ENCODE measurements at regions not wholly inside any gene's neighbourhood (a gene's known extent, or its start where the extent isn't known, plus 50 kb on each side); places are given as distances from the start of the nearest gene placed in this dataset.
"Not testable (repeated sequence)": the region's sequence is repeated elsewhere in the genome, so short reads cannot be mapped to it uniquely, and the experiment has no call there.

DNA sequence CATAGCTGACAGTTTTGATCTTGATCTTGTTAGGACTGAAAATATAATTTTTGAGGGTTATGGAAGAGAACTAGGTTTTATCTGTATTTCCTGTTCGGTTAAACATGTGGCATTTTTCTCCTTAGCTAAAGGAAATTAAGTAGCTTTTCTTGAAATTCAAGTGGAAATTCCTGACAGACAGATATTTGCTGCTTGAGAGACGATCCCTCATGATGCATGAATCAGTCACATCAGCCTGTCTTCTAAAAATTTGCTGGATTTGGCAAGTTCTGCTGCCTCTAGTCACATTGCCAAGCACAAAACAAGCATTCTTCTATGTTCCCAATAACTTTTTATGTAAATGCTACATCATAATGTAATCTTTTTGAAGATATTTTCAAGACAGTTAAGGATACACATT is 201.8 kb upstream of the ATP5MC3 start:
- FAIRE-seq (no peak), DNase-seq (ENCODE audit: insufficient read length, low spot score) (no peak)

DNA sequence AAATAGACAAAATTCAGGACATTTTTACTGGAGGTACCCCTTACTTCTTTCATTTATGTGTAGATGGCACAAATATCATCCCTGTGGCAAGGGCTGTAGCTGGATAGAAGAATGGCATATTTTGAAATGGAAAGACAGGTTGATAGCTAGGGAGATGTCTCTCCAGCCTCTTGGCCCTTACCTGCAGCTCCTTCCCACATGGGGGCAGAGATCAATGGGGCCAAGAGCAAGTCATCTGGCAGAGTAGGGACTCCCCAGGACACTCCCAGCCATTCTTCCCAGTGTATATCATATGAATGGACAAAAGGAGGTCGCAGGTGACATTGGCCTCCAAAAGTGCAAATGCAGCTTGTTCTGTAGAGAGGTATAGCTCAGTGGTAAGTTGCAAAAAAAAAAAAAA is 192.2 kb upstream of the ATP5MC3 start:
- FAIRE-seq = no peak
- no peak for DNase-seq (ENCODE audit: insufficient read length, low spot score)

DNA sequence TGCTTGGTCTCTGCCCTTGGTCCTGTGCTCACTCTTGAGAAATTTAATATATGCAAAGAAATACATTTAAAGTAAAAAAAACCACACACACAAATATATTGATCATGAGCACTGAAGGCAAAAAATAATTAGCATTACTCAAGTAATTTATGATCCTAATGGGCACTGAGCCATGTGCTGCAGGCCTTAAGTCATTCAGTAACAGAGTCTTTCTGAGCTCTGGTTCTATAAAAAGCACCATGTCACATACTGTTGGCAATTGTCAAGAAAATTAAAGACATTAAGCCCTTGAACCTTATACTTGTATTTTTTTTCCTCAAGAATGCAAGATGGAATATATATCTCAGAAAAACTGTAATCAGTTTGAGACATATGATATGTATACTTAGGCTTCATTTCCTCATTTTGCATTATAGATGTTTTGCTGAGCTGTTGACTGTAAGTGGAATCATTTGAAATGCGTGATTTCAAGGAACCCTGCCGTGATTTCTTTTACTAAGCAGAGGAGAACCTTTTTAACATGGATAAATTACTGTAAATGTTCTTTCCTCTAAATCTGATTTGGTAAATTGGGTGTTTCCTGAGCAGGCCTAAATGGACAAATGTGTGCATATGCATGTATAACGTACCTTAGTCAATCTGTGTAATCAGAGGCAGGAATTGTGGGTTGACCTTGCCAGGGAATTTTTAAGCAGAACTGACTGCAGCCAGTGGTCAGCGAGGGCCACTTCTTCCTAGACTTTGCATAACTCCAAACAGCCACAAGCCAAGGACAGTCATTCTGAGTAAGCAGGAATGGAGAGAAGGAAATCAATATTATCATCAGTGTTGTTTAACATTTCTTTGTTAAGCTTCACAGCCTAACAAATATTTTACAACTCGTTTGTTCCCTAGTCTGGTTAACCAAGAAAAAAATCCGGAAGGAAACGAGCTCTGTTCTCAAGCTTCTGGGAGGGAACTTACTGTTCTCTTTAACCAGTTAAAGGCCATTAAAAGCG is 191.5 kb upstream of the ATP5MC3 start:
- DNase-seq (ENCODE audit: insufficient read length, low spot score) (no peak), FAIRE-seq (no peak)

DNA sequence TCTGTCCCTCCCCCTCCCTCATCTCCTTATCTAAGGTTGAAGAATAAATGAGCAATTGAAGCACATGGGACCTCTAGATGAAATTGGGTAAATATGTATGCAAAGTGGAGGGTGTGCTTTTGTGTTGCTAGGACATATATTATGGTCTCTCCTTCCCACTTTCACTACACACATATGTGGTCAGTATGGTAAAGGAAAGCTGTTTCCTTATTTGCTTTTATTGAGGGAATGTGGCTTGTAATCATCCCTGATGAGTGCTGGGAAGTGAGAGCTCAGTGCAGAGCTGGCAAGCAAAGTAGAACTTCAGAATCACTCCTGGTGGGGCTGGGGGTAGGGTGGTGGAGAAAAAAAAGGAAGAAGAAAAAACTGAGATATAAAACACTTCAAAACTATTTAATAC is 189.9 kb upstream of the ATP5MC3 start:
- FAIRE-seq (no peak), DNase-seq (ENCODE audit: insufficient read length, low spot score) (no peak)

DNA sequence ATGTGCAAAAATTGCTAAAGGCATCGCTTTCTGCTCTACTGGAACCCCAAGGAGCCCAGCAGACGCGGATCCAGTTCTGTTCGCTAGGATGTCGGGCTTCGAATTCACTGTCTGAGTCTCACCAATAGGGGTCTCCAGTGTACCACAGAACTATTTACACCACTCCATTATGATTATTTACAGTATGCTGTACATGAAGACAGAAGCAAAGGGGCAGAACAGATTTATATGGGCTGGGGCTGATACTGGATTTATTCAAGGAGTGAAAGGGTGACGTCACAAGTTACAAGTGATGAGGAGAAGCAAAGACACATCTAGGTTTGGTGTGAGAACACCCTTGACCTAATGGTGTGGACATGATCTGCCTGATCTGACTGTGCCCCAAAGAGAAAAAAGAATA is 185.3 kb upstream of the ATP5MC3 start:
- DNase-seq (ENCODE audit: insufficient read length, low spot score) (peak; percentile 32), FAIRE-seq (no peak)

DNA sequence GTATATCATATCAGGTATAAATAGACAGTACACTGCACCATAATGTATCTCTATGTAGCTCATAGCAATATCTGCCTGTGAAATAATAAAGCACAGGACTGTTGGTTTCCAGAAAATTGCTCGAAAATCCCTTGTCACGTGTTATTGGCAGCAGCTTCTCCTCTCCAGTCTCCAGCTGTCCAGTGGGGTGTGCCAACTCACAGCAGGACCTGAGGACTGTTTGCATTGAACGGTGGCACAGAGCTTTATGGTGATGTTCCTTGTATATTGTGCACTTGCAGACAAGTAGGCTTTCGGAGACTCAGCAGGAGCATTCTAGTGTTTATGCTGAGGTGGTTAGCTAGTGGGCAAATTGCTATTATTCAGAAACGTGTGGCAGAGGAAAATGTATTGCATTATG is 182.2 kb upstream of the ATP5MC3 start:
- no peak for DNase-seq (ENCODE audit: insufficient read length, low spot score)
- FAIRE-seq = no peak

DNA sequence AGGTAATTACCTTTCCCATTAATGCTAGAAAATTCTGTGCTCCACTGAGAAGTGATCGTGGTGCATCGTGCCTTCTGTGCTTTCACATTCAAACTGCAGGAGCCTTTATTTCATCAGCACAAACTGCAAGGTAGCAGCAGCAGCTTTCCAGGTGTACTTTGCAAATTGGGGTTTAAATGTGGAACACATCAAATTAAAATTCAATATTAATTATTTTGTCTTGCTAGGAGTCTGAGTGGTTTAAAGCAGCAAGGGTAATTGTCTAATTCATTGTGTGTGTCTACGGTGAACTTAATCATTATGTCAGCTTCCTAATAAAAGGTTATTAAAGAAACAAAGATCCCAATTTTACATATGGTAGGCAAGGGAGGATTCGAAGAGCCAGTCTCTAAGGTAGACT is 180.8 kb upstream of the ATP5MC3 start:
- DNase-seq (ENCODE audit: insufficient read length, low spot score) = no peak
- no peak for FAIRE-seq

DNA sequence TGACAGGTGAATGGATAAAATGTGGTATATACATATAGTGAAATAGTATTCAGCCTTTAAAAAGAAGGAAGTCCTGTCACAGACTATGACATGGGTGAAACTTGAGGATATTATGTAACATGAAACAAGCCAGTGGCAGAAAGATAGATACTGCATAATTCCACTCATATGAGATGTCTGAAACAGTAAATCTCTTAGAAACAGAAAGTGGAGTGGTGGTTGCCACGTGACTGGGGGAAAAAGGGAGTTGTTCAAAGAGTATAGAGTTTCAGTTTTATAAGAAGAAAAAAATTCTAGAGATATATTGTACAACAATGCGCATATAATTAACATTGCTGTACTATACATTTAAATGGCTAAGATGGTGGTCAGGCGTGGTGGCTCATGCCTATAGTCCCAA is 178.2 kb upstream of the ATP5MC3 start:
- DNase-seq (ENCODE audit: insufficient read length, low spot score) (no peak), FAIRE-seq (no peak)

DNA sequence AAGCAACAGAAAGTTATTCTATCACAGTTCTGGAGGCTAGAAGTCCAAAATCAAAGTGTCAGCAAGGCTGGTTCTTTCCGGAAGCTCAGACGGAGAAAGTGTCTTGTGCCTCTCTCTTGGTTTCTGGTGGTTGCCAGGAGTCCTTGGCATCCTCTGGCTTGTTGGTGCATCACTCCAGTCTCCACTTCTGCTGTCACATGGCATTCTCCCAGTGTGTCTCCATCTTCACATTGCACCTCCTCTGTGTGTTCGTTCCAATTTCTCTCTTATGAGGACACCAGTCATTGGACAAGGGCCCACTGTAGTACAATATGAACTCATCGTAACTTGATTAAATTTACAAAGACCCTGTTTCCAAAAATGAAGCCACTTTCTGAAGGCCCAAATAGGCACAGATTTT is 175.4 kb upstream of the ATP5MC3 start:
- no peak for FAIRE-seq
- no peak for DNase-seq (ENCODE audit: insufficient read length, low spot score)

DNA sequence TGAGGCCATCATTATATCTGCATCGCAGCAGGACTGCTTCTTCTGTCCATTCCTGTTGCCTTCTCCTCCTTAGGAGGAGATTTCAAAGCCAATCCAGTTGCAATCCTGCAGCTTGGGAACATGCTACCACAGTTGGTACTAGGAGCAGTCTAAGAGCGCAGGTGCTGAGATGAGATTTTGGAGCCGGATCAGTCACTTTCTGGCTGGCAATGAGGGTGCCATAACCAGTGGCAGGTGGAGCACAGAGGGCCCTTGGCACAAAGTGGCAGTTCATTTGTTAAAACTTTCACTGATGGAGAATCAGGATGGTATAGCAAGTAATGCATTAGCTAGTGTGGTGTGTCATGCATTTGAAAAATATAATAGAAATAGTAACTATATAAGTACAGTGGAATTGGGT is 173.7 kb upstream of the ATP5MC3 start:
- DNase-seq (ENCODE audit: insufficient read length, low spot score) (no peak), FAIRE-seq (no peak)

DNA sequence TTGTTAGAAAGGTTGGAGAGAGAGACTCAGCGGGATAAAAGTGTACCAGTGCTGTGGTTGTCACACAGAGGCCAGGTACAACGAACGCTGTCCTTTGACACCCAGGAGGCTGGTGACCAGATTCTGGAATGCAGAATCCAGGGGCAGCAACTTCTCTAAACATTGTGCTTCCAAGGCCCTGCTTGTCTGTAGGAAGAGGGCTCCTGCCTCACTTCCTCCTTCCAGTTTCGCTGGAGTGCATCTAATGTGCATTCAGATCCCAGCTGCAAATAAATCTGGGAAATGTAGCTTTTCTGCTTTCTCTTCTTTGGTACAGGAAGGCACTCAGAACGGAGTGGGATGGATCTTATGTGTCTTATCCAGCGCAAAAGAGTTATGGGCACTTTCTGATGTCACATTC is 171.8 kb upstream of the ATP5MC3 start:
- no peak for FAIRE-seq

DNA sequence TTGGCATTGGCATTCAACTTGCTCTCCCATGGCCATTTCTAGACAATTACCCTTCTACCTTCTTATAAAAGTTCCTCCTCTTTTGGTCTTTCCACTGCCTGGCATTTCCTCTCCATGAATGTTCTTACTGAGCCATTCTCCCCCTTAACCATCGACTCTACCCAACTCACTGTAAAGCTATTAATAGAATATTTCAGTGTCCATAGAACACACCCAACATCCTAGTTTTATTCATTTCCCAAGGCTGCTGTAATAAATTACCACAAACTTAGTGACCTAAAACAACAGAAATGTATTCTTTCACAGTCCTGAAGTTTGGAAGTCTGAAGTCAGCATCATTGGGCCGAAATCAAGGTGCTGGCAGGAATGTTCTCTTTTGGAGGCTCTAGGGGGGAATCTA is 170.0 kb upstream of the ATP5MC3 start:
- DNase-seq (ENCODE audit: insufficient read length, low spot score) = no peak

More for the DNA sequence above, 171.8 kb upstream of the ATP5MC3 start:
- no peak for DNase-seq (ENCODE audit: insufficient read length, low spot score)

DNA sequence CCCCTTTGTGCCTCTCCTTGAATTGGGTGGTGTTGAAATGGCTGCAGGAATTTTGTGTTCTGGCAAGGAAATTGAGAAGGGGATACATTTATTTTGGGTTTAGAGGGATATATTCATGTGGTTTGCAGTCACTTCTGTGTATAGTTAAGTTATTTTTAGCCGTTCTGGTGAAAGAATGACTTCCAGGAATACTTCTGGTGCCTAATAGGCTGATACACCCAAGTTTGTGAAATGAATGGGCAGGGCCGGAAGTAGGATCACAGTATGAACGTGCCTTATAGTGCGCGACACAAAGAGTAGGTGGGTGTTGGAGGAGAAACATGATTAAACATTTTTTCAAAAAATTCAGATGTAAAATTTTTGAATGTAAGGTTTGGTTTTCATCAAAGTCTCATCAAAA is 168.6 kb upstream of the ATP5MC3 start:
- FAIRE-seq = no peak
- no peak for DNase-seq (ENCODE audit: insufficient read length, low spot score)

More for the DNA sequence above, 170.0 kb upstream of the ATP5MC3 start:
- FAIRE-seq = no peak

DNA sequence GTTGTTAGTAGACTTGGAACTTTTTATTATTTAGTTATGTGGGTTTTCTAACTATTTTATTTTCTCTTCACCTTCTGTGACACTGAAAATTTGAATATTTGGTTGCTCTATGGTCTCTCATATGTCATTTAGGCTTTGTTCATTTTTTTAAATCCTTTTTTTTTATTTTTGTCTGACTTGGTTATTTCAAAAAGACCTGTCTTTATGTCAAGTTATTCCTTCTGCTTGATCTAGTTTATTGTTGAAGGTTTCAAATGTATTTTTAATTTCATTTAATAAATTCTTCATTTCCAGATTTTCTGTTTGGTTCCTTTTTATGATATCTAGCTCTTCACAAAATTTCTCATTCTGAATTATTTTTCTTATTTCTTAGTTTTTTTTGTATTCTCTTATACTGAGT is 160.6 kb upstream of the ATP5MC3 start:
- no peak for DNase-seq (ENCODE audit: insufficient read length, low spot score)
- FAIRE-seq = no peak

DNA sequence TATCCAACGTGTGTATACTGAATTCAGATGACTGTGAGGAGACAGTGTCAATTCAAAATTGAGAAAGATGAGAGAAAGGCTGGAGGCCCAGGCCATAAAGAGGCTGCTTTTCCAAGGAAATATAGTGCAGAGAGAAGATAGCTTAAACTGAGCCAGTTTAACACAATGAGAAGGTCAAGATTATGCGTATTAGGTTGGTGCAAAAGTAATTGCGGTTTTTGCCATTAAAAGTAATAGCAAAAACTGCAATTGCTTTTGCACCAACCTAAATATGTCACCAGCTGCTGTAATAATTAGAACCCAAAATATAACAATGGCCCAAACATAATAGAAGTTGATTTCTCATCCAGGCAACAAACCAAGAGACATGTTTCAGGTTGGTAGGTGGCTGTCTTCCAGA is 148.7 kb upstream of the ATP5MC3 start:
- no peak for FAIRE-seq
- DNase-seq (ENCODE audit: insufficient read length, low spot score) = no peak

DNA sequence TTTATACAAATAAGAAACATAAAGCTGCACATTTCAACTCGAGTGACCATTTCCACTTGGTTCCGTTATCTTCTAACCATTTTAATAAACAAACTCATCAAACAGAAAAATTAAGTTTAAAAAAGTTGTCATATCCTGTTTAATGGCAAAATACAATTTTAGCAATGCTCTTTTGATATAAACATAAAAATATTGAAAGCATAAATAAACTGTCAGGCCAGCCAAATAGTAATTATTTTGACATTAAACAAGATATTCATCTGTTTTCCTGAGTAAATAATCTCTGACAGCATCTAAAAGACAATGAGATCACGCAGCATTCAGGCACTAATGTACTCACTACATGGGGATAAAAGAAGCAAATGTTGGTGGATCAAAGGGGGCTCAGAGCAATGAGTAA is 145.3 kb upstream of the ATP5MC3 start:
- no peak for FAIRE-seq
- no peak for DNase-seq (ENCODE audit: insufficient read length, low spot score)

DNA sequence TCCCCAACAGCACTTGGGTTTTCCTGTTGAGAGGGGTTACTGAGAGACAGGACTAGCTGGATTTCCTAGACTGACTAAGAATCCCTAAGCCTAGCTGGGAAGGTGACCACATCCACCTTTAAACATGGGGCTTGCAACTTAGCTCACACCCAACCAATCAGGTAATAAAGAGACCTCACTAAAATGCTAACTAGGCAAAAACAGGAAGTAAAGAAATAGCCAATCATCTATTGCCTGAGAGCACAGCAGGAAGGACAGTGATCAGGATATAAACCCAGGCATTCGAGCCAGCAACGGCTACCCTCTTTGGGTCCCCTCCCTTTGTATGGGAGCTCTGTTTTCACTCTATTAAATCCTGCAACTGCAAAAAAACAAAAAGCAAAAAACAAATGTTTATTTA is 144.7 kb upstream of the ATP5MC3 start:
- FAIRE-seq; DNase-seq (ENCODE audit: insufficient read length, low spot score): not testable (repeated sequence)

DNA sequence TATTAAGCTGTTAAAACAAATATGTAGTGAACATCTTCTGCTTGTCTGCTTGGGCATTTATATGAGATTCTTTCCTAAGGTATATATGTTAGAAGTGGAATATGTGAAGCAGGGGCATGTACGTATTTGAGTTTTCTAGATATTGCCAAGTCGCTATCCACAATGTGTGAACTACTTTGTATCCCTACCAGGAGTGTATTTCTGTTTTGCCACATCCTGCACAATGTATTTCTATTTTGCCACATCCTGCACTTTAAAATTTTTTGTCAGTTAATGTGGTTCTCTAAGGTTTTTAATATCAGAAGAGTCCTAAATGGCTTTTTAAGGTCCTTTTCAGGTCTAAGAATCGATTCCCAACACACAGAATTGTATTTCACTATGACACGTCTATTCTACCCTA is 141.7 kb upstream of the ATP5MC3 start:
- DNase-seq (ENCODE audit: insufficient read length, low spot score) (no peak), FAIRE-seq (no peak)

DNA sequence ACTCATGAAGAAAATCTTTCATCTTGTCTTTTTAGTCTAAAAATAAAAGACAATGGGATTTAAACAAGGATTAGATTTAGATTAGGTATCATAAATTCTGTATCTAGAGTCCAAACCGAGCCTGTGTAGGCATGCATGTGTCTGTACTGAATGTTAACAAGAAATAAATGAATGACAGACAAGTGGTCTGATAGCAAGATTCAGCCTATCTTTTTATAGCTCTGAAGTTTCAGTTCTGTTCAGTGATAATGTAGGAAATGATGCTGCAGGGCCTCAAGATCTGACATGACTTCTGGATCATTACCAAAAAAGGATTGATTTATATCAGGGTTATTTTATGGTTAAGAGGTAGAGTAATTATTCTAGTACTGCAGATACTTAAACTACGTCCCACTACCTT is 137.0 kb upstream of the ATP5MC3 start:
- DNase-seq (ENCODE audit: insufficient read length, low spot score) (no peak), FAIRE-seq (no peak)

DNA sequence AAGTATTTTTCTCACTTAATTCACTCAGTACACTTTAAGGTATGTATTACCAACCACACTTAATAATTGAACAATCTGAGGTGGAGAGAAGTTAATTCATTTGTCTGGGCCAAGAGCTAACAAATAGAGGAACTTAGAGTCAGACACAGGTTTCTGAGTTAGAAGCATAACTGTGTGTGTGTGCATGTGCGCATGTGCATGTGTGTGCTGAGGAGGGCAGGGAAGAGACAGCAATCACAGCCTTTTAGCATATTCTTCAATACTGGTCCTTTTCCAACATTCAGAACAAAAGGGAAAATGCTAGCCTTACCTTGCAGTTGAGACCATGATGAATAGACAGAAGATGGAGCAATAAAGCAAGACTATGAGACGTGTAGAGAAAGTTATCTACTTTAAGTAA is 136.2 kb upstream of the ATP5MC3 start:
- FAIRE-seq (no peak), DNase-seq (ENCODE audit: insufficient read length, low spot score) (no peak)

DNA sequence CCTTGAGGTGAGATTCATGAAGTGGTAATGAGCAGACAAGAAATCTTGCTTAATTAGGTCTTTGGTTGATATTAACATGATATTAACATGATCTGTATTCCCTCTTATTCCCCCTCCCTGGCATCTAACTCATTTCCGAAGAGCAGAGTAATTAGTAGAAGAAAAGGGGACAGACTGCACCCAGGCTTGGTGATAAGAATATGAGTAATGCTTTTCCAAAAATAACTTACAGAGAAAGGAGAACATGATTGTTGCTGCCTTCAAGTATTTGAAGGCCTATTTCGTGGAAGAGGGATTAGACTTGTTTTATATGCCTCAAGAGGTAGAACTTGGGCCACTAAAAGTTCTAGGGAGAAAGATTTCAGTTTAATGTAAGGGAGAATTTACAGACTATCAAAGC is 130.6 kb upstream of the ATP5MC3 start:
- DNase-seq (ENCODE audit: insufficient read length, low spot score) (no peak), FAIRE-seq (no peak)

DNA sequence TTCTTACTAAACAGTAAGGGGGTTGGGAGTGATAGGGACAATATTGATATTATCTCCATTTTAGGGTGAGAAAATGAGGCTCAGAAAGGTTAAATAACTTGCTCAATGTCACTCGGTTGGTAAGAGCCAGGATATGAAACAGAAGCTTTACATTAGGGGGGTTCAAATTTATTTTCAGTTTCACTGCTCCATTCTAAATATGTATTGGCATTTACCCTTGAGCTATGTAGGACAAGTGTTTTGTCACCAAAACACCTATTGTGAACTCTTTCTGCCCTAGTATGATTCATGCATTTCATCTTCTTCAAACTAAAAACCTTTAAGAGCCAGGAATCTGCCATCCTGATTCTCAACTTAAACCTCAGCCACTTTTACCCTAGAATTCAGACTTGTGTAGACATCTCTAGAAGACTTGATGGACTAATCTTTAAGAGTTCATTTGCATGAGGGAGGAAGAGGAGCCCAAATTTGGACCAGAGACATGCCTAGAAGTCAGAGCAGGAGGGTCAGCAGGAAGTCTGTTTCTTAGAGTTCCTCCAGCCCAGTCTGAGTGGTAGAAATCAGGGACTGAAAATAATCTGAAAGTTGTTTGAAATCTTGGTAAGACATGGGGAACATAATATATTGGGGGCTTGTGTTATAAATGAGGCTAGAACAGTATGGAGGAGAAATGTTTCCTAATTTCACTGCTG is 129.4 kb upstream of the ATP5MC3 start:
- no peak for FAIRE-seq
- DNase-seq (ENCODE audit: insufficient read length, low spot score) = no peak
